Endothelial cell of umbilical vein (primary cell): ENCODE measurements at regions not wholly inside any gene's neighbourhood (a gene's known extent, or its start where the extent isn't known, plus 50 kb on each side); places are given as distances from the start of the nearest gene placed in this dataset.

ENCODE experiments used
- BruUV-seq: library from RNA; stranded (reverse); fragments of 400-500 nt; replicated peaks from 2 replicates; lab custom pipeline; 2021; lab: Mats Ljungman, UMichigan
- CTCF ChIA-PET: fragments of 300-600, 350-600 bp; sonication (Branson Sonifier 250); formaldehyde crosslinking; loops from one replicate; lab custom pipeline; 2021; ENCODE audit warnings: antibody characterized with exemption, inconsistent platforms; lab: Charles Lee
- POLR2A ChIA-PET: fragments of 300-600, 350-600 bp; sonication (Branson Sonifier 250); formaldehyde crosslinking; loops from one replicate; lab custom pipeline; 2021; ENCODE audit warnings: antibody characterized with exemption, inconsistent platforms; lab: Charles Lee
- DNase-seq: peaks from one replicate; pipeline ENCODE4 v3.0.0-alpha.2; 2011; ENCODE audit warnings: low read depth, low spot score
- FAIRE-seq: peaks from 2 replicates; lab custom pipeline; 2011; peaks lifted over from hg19 to GRCh38; lab: Jason Lieb, UNC
- H2AFZ ChIP-seq: 2 replicates; pipeline ENCODE4 v1.6.0; 2012; ENCODE audit warnings: low read depth, low read length, control low read depth, inconsistent platforms
- H3K27ac ChIP-seq: 2 replicates; pipeline ENCODE4 v1.5.1; 2011; ENCODE audit warnings: low read depth, mild to moderate bottlenecking, control low read depth, low read length, moderate library complexity; ENCODE audit not compliant: insufficient read depth
- H3K27me3 ChIP-seq, 2 experiments: 2 replicates each; pipeline versions ENCODE4 v1.6.0 to v1.6.1; 2011; ENCODE audit warnings: low read length in 2 of 2, mixed read lengths in 1 of 2; ENCODE audit not compliant: control insufficient read depth in 2 of 2, insufficient read depth in 2 of 2
- H3K36me3 ChIP-seq, 2 experiments: 2 replicates in 1 of 2; 3 replicates in 1 of 2; pipeline ENCODE4 v1.5.1; 2011; ENCODE audit warnings: low read length in 2 of 2, mild to moderate bottlenecking in 1 of 2, moderate library complexity in 1 of 2; ENCODE audit not compliant: control insufficient read depth in 2 of 2, insufficient read depth in 2 of 2; ENCODE audit errors: extremely low read depth in 1 of 2
- H3K4me1 ChIP-seq: 3 replicates; pipeline ENCODE4 v1.5.1; 2011; ENCODE audit warnings: mild to moderate bottlenecking, low read length; ENCODE audit not compliant: control insufficient read depth, insufficient read depth; ENCODE audit errors: extremely low read depth
- H3K4me2 ChIP-seq: 2 replicates; pipeline ENCODE4 v1.6.1; 2011; ENCODE audit warnings: low read length, control low read depth, mixed read lengths; ENCODE audit not compliant: insufficient read depth
- H3K4me3 ChIP-seq, 3 experiments: fragments of 200-600 bp in 1 of 3; sonication (generic), shearing (Covaris generic) in 1 of 3; replicated peaks in 1 of 3; 2 replicates each; pipeline ENCODE4 v1.5.1; 2011 to 2016; ENCODE audit warnings: control low read depth in 3 of 3, low read length in 3 of 3, mild to moderate bottlenecking in 2 of 3, inconsistent platforms in 1 of 3, low read depth in 1 of 3, moderate library complexity in 1 of 3; ENCODE audit not compliant: insufficient read depth in 1 of 3
- H3K79me2 ChIP-seq: 2 replicates; pipeline ENCODE4 v1.6.0; 2012; ENCODE audit warnings: low read length, inconsistent platforms; ENCODE audit not compliant: control insufficient read depth, insufficient read depth
- H3K9ac ChIP-seq: replicated peaks from 2 replicates; pipeline ENCODE3; 2011; ENCODE audit warnings: low read length, control low read depth; ENCODE audit not compliant: insufficient read depth; ENCODE audit errors: extremely low read depth
- H3K9me1 ChIP-seq: replicated peaks from 3 replicates; pipeline ENCODE4 v1.6.0; 2011; ENCODE audit warnings: mild to moderate bottlenecking, low read length; ENCODE audit not compliant: control insufficient read depth, insufficient read depth; ENCODE audit errors: extremely low read depth
- H3K9me3 ChIP-seq: replicated peaks from 2 replicates; pipeline ENCODE4 v1.5.1; 2012; ENCODE audit warnings: low read length, inconsistent platforms; ENCODE audit not compliant: control insufficient read depth, insufficient read depth
- H4K20me1 ChIP-seq: replicated peaks from 2 replicates; pipeline ENCODE3; 2011; ENCODE audit warnings: mild to moderate bottlenecking, low read length; ENCODE audit not compliant: control insufficient read depth, insufficient read depth; ENCODE audit errors: extremely low read depth
- EZH2 ChIP-seq: IDR thresholded peaks from 2 replicates; pipeline ENCODE4 v1.6.1; 2012; ENCODE audit warnings: borderline replicate concordance, low read depth, mild to moderate bottlenecking, moderate library complexity, low read length, inconsistent platforms; ENCODE audit not compliant: severe bottlenecking
- FOS ChIP-seq: IDR thresholded peaks from 2 replicates; pipeline ENCODE4 v1.6.1; 2011; ENCODE audit warnings: mild to moderate bottlenecking, low read length, moderate library complexity, borderline replicate concordance; ENCODE audit not compliant: insufficient read depth
- GATA2 ChIP-seq: IDR thresholded peaks from 2 replicates; pipeline ENCODE4 v1.7.0; 2011; ENCODE audit warnings: low read depth, mild to moderate bottlenecking, moderate library complexity, mixed read lengths, low read length; ENCODE audit not compliant: insufficient read length, insufficient read depth
- JUN ChIP-seq: IDR thresholded peaks from 2 replicates; pipeline ENCODE4 v1.6.1; 2011; ENCODE audit warnings: borderline replicate concordance, low read depth; ENCODE audit not compliant: insufficient read length, insufficient read depth
- MYC ChIP-seq: IDR thresholded peaks from one replicate; pipeline ENCODE4 v1.6.1; 2011; ENCODE audit warnings: mild to moderate bottlenecking, low read depth, low read length
- POLR2A ChIP-seq: IDR thresholded peaks from 2 replicates; pipeline ENCODE4 v1.6.1; 2012; ENCODE audit warnings: low read depth, mild to moderate bottlenecking, control low read depth, low read length
- POLR2AphosphoS5 ChIP-seq: IDR thresholded peaks from 2 replicates; pipeline ENCODE4 v1.6.1; 2012; ENCODE audit warnings: low read depth, mild to moderate bottlenecking, control low read depth, low read length, moderate library complexity; ENCODE audit not compliant: insufficient read depth
- dilution Hi-C: fragments of 300-500 bp; cut with MboI; formaldehyde crosslinking; loops from one replicate; pipeline ENCODE4 v1.15.0; 2019; ENCODE audit warnings: low sequenced_read_pairs; ENCODE audit not compliant: extremely low pct_ligation_motif_present
- intact Hi-C: fragments of 100-400 bp; cut with micrococcal nuclease; formaldehyde crosslinking; loops from one replicate; pipeline ENCODE4 v1.10.0; 2022
- TF ChIP-seq, protein P1 (sequence below), 2 donors: IDR thresholded peaks; 1 replicate in 1 of 2; 2 replicates in 1 of 2; pipeline ENCODE4 v1.5.1; 2011; ENCODE audit warnings: low read length in 2 of 2, mild to moderate bottlenecking in 2 of 2, moderate library complexity in 2 of 2, control low read depth in 1 of 2, inconsistent platforms in 1 of 2, low read depth in 1 of 2; ENCODE audit not compliant: insufficient read depth in 1 of 2; ENCODE audit errors: extremely low read depth in 1 of 2
- TF ChIP-seq, protein P2 (sequence below): IDR thresholded peaks from 2 replicates; pipeline ENCODE4 v1.6.1; 2011; ENCODE audit not compliant: insufficient read depth, insufficient read length

DNA sequence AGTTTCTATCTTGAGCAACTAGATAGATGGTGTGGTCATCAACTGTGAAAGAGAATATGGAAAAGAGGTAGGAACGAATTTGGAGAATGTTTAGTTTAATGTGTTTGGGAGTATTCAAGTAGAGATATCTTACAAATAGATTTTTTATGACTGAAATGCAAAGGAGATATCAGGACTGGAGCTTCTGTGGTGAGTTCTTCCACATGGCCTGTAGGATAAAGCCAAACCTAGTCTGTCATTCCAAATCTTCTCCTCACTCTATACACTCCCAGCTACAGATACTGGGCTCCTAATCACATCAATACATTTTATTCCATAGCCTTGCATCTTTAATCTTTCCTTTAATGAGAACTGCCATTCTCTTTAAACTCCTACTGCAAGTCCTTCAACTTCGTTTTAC is 194.3 kb downstream of the FIGN start:
- no peak overlapping the region for H2AFZ ChIP-seq
- H4K20me1 ChIP-seq, result no peaks in the 10 kb centered on the region
- DNase-seq (no peak), FAIRE-seq (no peak)
- no peak overlapping the region for H3K4me3 ChIP-seq
- intact Hi-C loops (no loop called here), dilution Hi-C loops (no loop called here)
- no peaks in the 10 kb centered on the region for H3K9me3 ChIP-seq
- H3K36me3 ChIP-seq, result no peaks in the 10 kb centered on the region
- no peak overlapping the region for H3K4me2 ChIP-seq
- BruUV-seq, result no TSS peak
- peaks cover 0 to 2% of the 10 kb centered on the region in 2 experiments for H3K27me3 ChIP-seq
- no peaks in the 10 kb centered on the region for H3K79me2 ChIP-seq
- TF ChIP-seq POLR2AphosphoS5, result no peak
- TF ChIP-seq POLR2A, result no peak
- TF ChIP-seq GATA2, result no peak
- no peak for TF ChIP-seq JUN
- no peak for TF ChIP-seq EZH2
- no peak for TF ChIP-seq FOS
- TF ChIP-seq, protein P1, sequence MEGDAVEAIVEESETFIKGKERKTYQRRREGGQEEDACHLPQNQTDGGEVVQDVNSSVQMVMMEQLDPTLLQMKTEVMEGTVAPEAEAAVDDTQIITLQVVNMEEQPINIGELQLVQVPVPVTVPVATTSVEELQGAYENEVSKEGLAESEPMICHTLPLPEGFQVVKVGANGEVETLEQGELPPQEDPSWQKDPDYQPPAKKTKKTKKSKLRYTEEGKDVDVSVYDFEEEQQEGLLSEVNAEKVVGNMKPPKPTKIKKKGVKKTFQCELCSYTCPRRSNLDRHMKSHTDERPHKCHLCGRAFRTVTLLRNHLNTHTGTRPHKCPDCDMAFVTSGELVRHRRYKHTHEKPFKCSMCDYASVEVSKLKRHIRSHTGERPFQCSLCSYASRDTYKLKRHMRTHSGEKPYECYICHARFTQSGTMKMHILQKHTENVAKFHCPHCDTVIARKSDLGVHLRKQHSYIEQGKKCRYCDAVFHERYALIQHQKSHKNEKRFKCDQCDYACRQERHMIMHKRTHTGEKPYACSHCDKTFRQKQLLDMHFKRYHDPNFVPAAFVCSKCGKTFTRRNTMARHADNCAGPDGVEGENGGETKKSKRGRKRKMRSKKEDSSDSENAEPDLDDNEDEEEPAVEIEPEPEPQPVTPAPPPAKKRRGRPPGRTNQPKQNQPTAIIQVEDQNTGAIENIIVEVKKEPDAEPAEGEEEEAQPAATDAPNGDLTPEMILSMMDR (IDR thresholded peaks at IDR 0.05; ENCODE audit: extremely low read depth in 1 of 2, insufficient read depth in 1 of 2, low read depth in 1 of 2, low read length in 2 of 2), result no peak
- TF ChIP-seq MYC, result no peak
- TF ChIP-seq, protein P2, sequence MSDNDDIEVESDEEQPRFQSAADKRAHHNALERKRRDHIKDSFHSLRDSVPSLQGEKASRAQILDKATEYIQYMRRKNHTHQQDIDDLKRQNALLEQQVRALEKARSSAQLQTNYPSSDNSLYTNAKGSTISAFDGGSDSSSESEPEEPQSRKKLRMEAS, result no peak
- no peak overlapping the region for H3K9ac ChIP-seq
- POLR2A ChIA-PET, result no interaction called here
- CTCF ChIA-PET, result no interaction called here
- H3K4me1 ChIP-seq, result no peaks in the 10 kb centered on the region
- no peak overlapping the region for H3K27ac ChIP-seq
- H3K9me1 ChIP-seq, result no peaks in the 10 kb centered on the region
